WTC11 (cell line): ENCODE measurements at regions not wholly inside any gene's neighbourhood (a gene's known extent, or its start where the extent isn't known, plus 50 kb on each side); places are given as distances from the start of the nearest gene placed in this dataset.

Experiments used
- ATF1 ChIP-seq: sonication (generic); formaldehyde crosslinking; IDR thresholded peaks from 2 replicates; pipeline ENCODE4 v1.8.1; 2023; ENCODE audit warnings: mild to moderate bottlenecking, moderate library complexity, missing genetic modification reagents
- CBFB ChIP-seq: sonication (generic); formaldehyde crosslinking; IDR thresholded peaks from 2 replicates; pipeline ENCODE4 v1.8.1; 2022; ENCODE audit warnings: mild to moderate bottlenecking, low read depth, missing genetic modification reagents
- CTCF ChIP-seq: fragments of 200-600 bp; IDR thresholded peaks from 2 replicates; pipeline ENCODE4 v1.8.0; 2022; ENCODE audit warnings: antibody characterized with exemption
- E2F1 ChIP-seq: sonication (generic); formaldehyde crosslinking; IDR thresholded peaks from 2 replicates; pipeline ENCODE4 v1.8.0; 2022; ENCODE audit warnings: mild to moderate bottlenecking, missing genetic modification reagents
- ELF4 ChIP-seq: sonication (generic); formaldehyde crosslinking; IDR thresholded peaks from 2 replicates; pipeline ENCODE4 v1.8.1; 2022; ENCODE audit warnings: low read depth, mild to moderate bottlenecking, moderate library complexity, missing genetic modification reagents
- FOXP4 ChIP-seq: sonication (generic); formaldehyde crosslinking; IDR thresholded peaks from 2 replicates; pipeline ENCODE4 v1.8.0; 2022; ENCODE audit warnings: mild to moderate bottlenecking, missing genetic modification reagents
- JUN ChIP-seq: sonication (generic); formaldehyde crosslinking; IDR thresholded peaks from 2 replicates; pipeline ENCODE4 v1.8.0; 2023; ENCODE audit warnings: mild to moderate bottlenecking, missing genetic modification reagents
- KAT7 ChIP-seq: sonication (generic); formaldehyde crosslinking; IDR thresholded peaks from 2 replicates; pipeline ENCODE4 v1.8.1; 2023; ENCODE audit warnings: missing genetic modification reagents, mild to moderate bottlenecking, borderline replicate concordance
- MAX ChIP-seq: sonication (generic); formaldehyde crosslinking; IDR thresholded peaks from 2 replicates; pipeline ENCODE4 v1.8.0; 2022; ENCODE audit warnings: mild to moderate bottlenecking, missing genetic modification reagents
- MYBL2 ChIP-seq: sonication (generic); formaldehyde crosslinking; IDR thresholded peaks from 2 replicates; pipeline ENCODE4 v1.8.1; 2023; ENCODE audit warnings: mild to moderate bottlenecking, moderate library complexity, missing genetic modification reagents
- NFATC4 ChIP-seq: fragments of 250-450 bp; sonication (Bioruptor Pico); IDR thresholded peaks from 2 replicates; pipeline ENCODE4 v1.9.0; 2021; ENCODE audit warnings: mild to moderate bottlenecking
- NFYB ChIP-seq: sonication (generic); formaldehyde crosslinking; conservative IDR thresholded peaks from 2 replicates; pipeline ENCODE4 v1.8.0; 2022; ENCODE audit warnings: low read depth, missing genetic modification reagents
- PREB ChIP-seq: sonication (generic); formaldehyde crosslinking; IDR thresholded peaks from 2 replicates; pipeline ENCODE4 v1.8.1; 2022; ENCODE audit warnings: mild to moderate bottlenecking, missing genetic modification reagents, moderate library complexity, borderline replicate concordance
- USF1 ChIP-seq: sonication (generic); formaldehyde crosslinking; IDR thresholded peaks from 2 replicates; pipeline ENCODE4 v1.8.0; 2022; ENCODE audit warnings: mild to moderate bottlenecking, missing genetic modification reagents

- TF ChIP-seq USF1 (CRISPR knock-in tag), result 0 out of 2 replicates have a peak, but pooled peaks have one; percentile 17
- no peak for TF ChIP-seq CTCF
- TF ChIP-seq ELF4 (CRISPR knock-in tag), result no peak
- no peak for TF ChIP-seq ATF1 (CRISPR knock-in tag)
- no peak for TF ChIP-seq FOXP4 (CRISPR knock-in tag)
- no peak for TF ChIP-seq CBFB (CRISPR knock-in tag)
- no peak for TF ChIP-seq E2F1 (CRISPR knock-in tag)
- TF ChIP-seq NFATC4, result no peak
- TF ChIP-seq MYBL2 (CRISPR knock-in tag), result no peak
- TF ChIP-seq NFYB, result no peak
- no peak for TF ChIP-seq MAX (CRISPR knock-in tag)
- no peak for TF ChIP-seq JUN (CRISPR knock-in tag)
- TF ChIP-seq PREB, result no peak
- no peak for TF ChIP-seq KAT7 (CRISPR knock-in tag)
Measured at GRCh38 chr6:8180327-8181159, 78.2 kb upstream of the EEF1E1 start.
